GM23338 (cell line): ENCODE measurements at regions not wholly inside any gene's neighbourhood (a gene's known extent, or its start where the extent isn't known, plus 50 kb on each side); places are given as distances from the start of the nearest gene placed in this dataset.

Source experiments
- ATAC-seq: fragments of 200-7000 bp; cut with Tn5 transposase; 3 replicates; pipeline ENCODE4 v1.9.1; 2020
- DNase-seq: peaks from one replicate; pipeline ENCODE4 v3.0.0-alpha.2; 2015; ENCODE audit warnings: low spot score
- H2AFZ ChIP-seq: fragments of 200-600 bp; sonication (generic); 2 replicates; pipeline ENCODE4 v1.8.0; 2016; ENCODE audit warnings: antibody characterized with exemption, mild to moderate bottlenecking, moderate library complexity
- H3F3A ChIP-seq: fragments of 200-600 bp; sonication (generic); replicated peaks from 2 replicates; pipeline ENCODE4 v1.8.0; 2017; ENCODE audit warnings: antibody characterized with exemption, mixed run types, low read depth
- H3K27ac ChIP-seq: fragments of 200-600 bp; sonication (generic); 2 replicates; pipeline ENCODE4 v1.6.1; 2016; ENCODE audit warnings: low read depth
- H3K27me3 ChIP-seq: fragments of 200-600 bp; sonication (generic); 2 replicates; pipeline ENCODE4 v1.8.0; 2016; ENCODE audit warnings: mild to moderate bottlenecking, mixed run types, moderate library complexity; ENCODE audit not compliant: insufficient read depth
- H3K36me3 ChIP-seq: fragments of 200-600 bp; sonication (generic); 2 replicates; pipeline ENCODE4 v1.8.0; 2016; ENCODE audit warnings: mild to moderate bottlenecking; ENCODE audit not compliant: insufficient read depth
- H3K4me1 ChIP-seq: fragments of 200-600 bp; sonication (generic); 2 replicates; pipeline ENCODE4 v1.8.0; 2016; ENCODE audit warnings: mild to moderate bottlenecking, moderate library complexity; ENCODE audit not compliant: insufficient read depth
- H3K4me2 ChIP-seq: fragments of 200-600 bp; sonication (generic); 2 replicates; pipeline ENCODE4 v1.7.1; 2017; ENCODE audit warnings: mixed run types
- H3K4me3 ChIP-seq: fragments of 200-600 bp; sonication (generic); 2 replicates; pipeline ENCODE4 v1.6.1; 2016; ENCODE audit warnings: mixed run types
- H3K79me2 ChIP-seq: fragments of 200-600 bp; sonication (generic); replicated peaks from 2 replicates; pipeline ENCODE4 v1.8.0; 2017; ENCODE audit warnings: mild to moderate bottlenecking; ENCODE audit not compliant: insufficient read depth
- H3K9me2 ChIP-seq: fragments of 200-600 bp; sonication (generic); 2 replicates; pipeline ENCODE4 v1.8.0; 2017; ENCODE audit not compliant: insufficient read depth
- H4K20me1 ChIP-seq: fragments of 200-600 bp; sonication (generic); replicated peaks from 2 replicates; pipeline ENCODE4 v1.8.0; 2017; ENCODE audit warnings: mild to moderate bottlenecking; ENCODE audit not compliant: insufficient read depth
- H3K27ac Mint-ChIP-seq: 2 replicates; pipeline ENCODE4 v1.8.0; 2020; ENCODE audit warnings: inconsistent platforms, mild to moderate bottlenecking, moderate library complexity, mixed read lengths
- H3K27me3 Mint-ChIP-seq: 3 replicates; pipeline ENCODE4 v1.8.0; 2022; ENCODE audit warnings: low read depth, mild to moderate bottlenecking, moderate library complexity, mixed read lengths, inconsistent platforms; ENCODE audit not compliant: insufficient read depth, poor library complexity
- H3K36me3 Mint-ChIP-seq: 3 replicates; pipeline ENCODE4 v1.8.0; 2021; ENCODE audit warnings: low read depth, mild to moderate bottlenecking, inconsistent platforms, moderate library complexity, mixed read lengths
- H3K4me1 Mint-ChIP-seq: 3 replicates; pipeline ENCODE4 v1.8.0; 2020; ENCODE audit warnings: mild to moderate bottlenecking, inconsistent platforms, mixed read lengths
- H3K4me3 Mint-ChIP-seq: 3 replicates; pipeline ENCODE4 v1.8.0; 2021; ENCODE audit warnings: moderate library complexity, mild to moderate bottlenecking, inconsistent platforms, mixed read lengths
- H3K9me3 Mint-ChIP-seq: 3 replicates; pipeline ENCODE4 v1.8.0; 2020; ENCODE audit warnings: moderate library complexity, mild to moderate bottlenecking, inconsistent platforms, mixed read lengths
- CREB1 ChIP-seq: fragments of 250-450 bp; sonication (Bioruptor Pico); IDR thresholded peaks from 2 replicates; pipeline ENCODE4 v1.5.0; 2020; ENCODE audit warnings: low read depth, mild to moderate bottlenecking, moderate library complexity
- ETS1 ChIP-seq: IDR thresholded peaks from 2 replicates; pipeline ENCODE4 v1.6.1; 2016; ENCODE audit warnings: antibody characterized with exemption
- EZH2 ChIP-seq: fragments of 200-600 bp; sonication (generic); IDR thresholded peaks from one replicate; pipeline ENCODE4 v1.8.0; 2017; ENCODE audit warnings: antibody characterized with exemption, mild to moderate bottlenecking, low read depth; ENCODE audit not compliant: unreplicated experiment
- EZH2phosphoT487 ChIP-seq: fragments of 200-600 bp; sonication (generic); IDR thresholded peaks from one replicate; pipeline ENCODE4 v1.8.1; 2018; ENCODE audit warnings: antibody characterized with exemption; ENCODE audit not compliant: unreplicated experiment
- JUNB ChIP-seq: IDR thresholded peaks from one replicate; pipeline ENCODE4 v1.6.1; 2016; ENCODE audit warnings: antibody characterized with exemption; ENCODE audit not compliant: unreplicated experiment
- NANOG ChIP-seq: IDR thresholded peaks from 2 replicates; pipeline ENCODE4 v1.6.1; 2016; ENCODE audit warnings: antibody characterized with exemption, borderline replicate concordance
- POLR2AphosphoS5 ChIP-seq: IDR thresholded peaks from 2 replicates; pipeline ENCODE4 v1.6.1; 2016; ENCODE audit warnings: antibody characterized with exemption, low read depth
- STAT1 ChIP-seq: IDR thresholded peaks from one replicate; pipeline ENCODE4 v1.6.1; 2016; ENCODE audit warnings: antibody characterized with exemption; ENCODE audit not compliant: unreplicated experiment
- ZNF114 ChIP-seq: fragments of 250-450 bp; sonication (Bioruptor Pico); IDR thresholded peaks from 2 replicates; pipeline ENCODE4 v1.5.0; 2020; ENCODE audit warnings: mild to moderate bottlenecking, moderate library complexity
- ZNF331 ChIP-seq: fragments of 250-450 bp; sonication (Bioruptor Pico); IDR thresholded peaks from 2 replicates; pipeline ENCODE4 v1.5.0; 2020; ENCODE audit warnings: low read depth, mild to moderate bottlenecking, moderate library complexity
- ZNF462 ChIP-seq: fragments of 250-450 bp; sonication (Bioruptor Pico); IDR thresholded peaks from 2 replicates; pipeline ENCODE4 v1.5.0; 2020; ENCODE audit warnings: mild to moderate bottlenecking, moderate library complexity
- TF ChIP-seq, protein P1 (sequence below), 2 experiments: fragments of 200-600 bp in 1 of 2; sonication (generic) in 1 of 2; conservative IDR thresholded peaks; 2 replicates each; pipeline versions ENCODE4 v1.5.1 to v1.6.1; 2016 to 2017; ENCODE audit warnings: antibody characterized with exemption in 2 of 2, low read depth in 2 of 2, mild to moderate bottlenecking in 2 of 2, moderate library complexity in 1 of 2
- TF ChIP-seq, protein P2 (sequence below): IDR thresholded peaks from one replicate; pipeline ENCODE4 v1.6.1; 2018; ENCODE audit warnings: antibody characterized with exemption; ENCODE audit not compliant: unreplicated experiment

GRCh38 chr4:24003926-24004325 is 114.1 kb upstream of the PPARGC1A start:
- Mint-ChIP-seq H3K9me3 (no peaks in the 10 kb centered on the region), H3K36me3 (no peaks in the 10 kb centered on the region), H3K4me1 (peaks cover 31% of the 10 kb centered on the region), H3K4me3 (no peak overlapping the region), H3K27ac (no peak overlapping the region), H3K27me3 (no peaks in the 10 kb centered on the region)
- ATAC-seq (no peak), DNase-seq (no peak)
- Histone ChIP-seq H3F3A (no peaks in the 10 kb centered on the region), H4K20me1 (no peaks in the 10 kb centered on the region), H3K27me3 (no peaks in the 10 kb centered on the region), H3K36me3 (no peaks in the 10 kb centered on the region), H2AFZ (no peak overlapping the region), H3K4me3 (no peak overlapping the region), H3K27ac (no peak overlapping the region), H3K79me2 (no peaks in the 10 kb centered on the region), H3K9me2 (no peaks in the 10 kb centered on the region), H3K4me1 (no peaks in the 10 kb centered on the region), H3K4me2 (no peak overlapping the region)
- TF ChIP-seq, protein P1, sequence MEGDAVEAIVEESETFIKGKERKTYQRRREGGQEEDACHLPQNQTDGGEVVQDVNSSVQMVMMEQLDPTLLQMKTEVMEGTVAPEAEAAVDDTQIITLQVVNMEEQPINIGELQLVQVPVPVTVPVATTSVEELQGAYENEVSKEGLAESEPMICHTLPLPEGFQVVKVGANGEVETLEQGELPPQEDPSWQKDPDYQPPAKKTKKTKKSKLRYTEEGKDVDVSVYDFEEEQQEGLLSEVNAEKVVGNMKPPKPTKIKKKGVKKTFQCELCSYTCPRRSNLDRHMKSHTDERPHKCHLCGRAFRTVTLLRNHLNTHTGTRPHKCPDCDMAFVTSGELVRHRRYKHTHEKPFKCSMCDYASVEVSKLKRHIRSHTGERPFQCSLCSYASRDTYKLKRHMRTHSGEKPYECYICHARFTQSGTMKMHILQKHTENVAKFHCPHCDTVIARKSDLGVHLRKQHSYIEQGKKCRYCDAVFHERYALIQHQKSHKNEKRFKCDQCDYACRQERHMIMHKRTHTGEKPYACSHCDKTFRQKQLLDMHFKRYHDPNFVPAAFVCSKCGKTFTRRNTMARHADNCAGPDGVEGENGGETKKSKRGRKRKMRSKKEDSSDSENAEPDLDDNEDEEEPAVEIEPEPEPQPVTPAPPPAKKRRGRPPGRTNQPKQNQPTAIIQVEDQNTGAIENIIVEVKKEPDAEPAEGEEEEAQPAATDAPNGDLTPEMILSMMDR (conservative IDR thresholded peaks at IDR 0.05; ENCODE audit: low read depth in 2 of 2), result no peak
- no peak for TF ChIP-seq ETS1
- no peak for TF ChIP-seq EZH2
- TF ChIP-seq NANOG, result no peak
- TF ChIP-seq, protein P2, sequence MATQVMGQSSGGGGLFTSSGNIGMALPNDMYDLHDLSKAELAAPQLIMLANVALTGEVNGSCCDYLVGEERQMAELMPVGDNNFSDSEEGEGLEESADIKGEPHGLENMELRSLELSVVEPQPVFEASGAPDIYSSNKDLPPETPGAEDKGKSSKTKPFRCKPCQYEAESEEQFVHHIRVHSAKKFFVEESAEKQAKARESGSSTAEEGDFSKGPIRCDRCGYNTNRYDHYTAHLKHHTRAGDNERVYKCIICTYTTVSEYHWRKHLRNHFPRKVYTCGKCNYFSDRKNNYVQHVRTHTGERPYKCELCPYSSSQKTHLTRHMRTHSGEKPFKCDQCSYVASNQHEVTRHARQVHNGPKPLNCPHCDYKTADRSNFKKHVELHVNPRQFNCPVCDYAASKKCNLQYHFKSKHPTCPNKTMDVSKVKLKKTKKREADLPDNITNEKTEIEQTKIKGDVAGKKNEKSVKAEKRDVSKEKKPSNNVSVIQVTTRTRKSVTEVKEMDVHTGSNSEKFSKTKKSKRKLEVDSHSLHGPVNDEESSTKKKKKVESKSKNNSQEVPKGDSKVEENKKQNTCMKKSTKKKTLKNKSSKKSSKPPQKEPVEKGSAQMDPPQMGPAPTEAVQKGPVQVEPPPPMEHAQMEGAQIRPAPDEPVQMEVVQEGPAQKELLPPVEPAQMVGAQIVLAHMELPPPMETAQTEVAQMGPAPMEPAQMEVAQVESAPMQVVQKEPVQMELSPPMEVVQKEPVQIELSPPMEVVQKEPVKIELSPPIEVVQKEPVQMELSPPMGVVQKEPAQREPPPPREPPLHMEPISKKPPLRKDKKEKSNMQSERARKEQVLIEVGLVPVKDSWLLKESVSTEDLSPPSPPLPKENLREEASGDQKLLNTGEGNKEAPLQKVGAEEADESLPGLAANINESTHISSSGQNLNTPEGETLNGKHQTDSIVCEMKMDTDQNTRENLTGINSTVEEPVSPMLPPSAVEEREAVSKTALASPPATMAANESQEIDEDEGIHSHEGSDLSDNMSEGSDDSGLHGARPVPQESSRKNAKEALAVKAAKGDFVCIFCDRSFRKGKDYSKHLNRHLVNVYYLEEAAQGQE, result no peak
- no peak for TF ChIP-seq ZNF331
- TF ChIP-seq JUNB, result no peak
- no peak for TF ChIP-seq ZNF114 (CRISPR knock-in tag)
- no peak for TF ChIP-seq POLR2AphosphoS5
- TF ChIP-seq ZNF462, result no peak
- no peak for TF ChIP-seq CREB1 (CRISPR knock-in tag)
- no peak for TF ChIP-seq STAT1
- no peak for TF ChIP-seq EZH2phosphoT487
